ENCODE measurements at regions not wholly inside any gene's neighbourhood (a gene's known extent, or its start where the extent isn't known, plus 50 kb on each side); places are given as distances from the start of the nearest gene placed in this dataset.
"Not testable (repeated sequence)": the region's sequence is repeated elsewhere in the genome, so short reads cannot be mapped to it uniquely, and the experiment has no call there.

DNA sequence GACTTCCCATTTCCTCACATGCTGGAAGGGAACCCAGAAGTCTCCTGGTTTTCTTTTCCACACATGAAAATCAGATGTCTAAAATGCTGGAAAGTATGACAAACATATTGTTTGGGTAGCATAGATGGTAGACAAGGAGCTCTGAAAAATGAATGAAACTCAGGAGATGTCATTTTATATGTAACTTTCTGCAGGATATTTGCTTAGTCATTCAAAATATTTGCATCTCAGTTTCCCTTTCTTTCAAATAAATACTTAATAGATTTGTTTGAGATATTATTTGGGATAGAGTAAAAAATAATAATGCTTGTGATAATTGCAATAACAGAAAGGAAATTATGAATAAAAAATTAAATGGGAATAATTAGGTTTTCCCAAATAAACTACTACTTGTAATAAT is 298.9 kb upstream of the ADARB2 start:
- DNase-seq (ENCODE audit: low read depth), result no peak
- no peak overlapping the region for H3K4me3 ChIP-seq (ENCODE audit: low read length)
- TF ChIP-seq, protein P1, sequence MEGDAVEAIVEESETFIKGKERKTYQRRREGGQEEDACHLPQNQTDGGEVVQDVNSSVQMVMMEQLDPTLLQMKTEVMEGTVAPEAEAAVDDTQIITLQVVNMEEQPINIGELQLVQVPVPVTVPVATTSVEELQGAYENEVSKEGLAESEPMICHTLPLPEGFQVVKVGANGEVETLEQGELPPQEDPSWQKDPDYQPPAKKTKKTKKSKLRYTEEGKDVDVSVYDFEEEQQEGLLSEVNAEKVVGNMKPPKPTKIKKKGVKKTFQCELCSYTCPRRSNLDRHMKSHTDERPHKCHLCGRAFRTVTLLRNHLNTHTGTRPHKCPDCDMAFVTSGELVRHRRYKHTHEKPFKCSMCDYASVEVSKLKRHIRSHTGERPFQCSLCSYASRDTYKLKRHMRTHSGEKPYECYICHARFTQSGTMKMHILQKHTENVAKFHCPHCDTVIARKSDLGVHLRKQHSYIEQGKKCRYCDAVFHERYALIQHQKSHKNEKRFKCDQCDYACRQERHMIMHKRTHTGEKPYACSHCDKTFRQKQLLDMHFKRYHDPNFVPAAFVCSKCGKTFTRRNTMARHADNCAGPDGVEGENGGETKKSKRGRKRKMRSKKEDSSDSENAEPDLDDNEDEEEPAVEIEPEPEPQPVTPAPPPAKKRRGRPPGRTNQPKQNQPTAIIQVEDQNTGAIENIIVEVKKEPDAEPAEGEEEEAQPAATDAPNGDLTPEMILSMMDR (conservative IDR thresholded peaks at IDR 0.05; ENCODE audit: low read length), result no peak

DNA sequence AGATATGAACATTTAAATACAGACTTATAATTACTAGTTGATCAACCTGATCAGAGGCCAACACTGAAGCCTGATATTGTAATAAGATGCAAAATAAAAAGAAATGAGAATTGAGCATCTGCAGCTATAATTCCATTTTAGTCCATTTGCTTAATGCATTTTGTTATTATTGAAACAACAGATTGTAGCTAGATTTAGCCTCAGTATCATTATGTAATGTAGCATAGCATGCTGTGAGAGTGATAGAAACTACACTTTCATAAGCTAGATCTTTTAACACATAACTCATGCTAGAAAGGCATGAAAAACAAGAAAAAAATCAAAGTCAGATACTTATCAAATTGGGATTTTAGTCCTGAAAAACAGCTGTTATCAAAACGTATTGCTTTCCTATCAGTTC is 292.7 kb upstream of the ADARB2 start:
- no peak for DNase-seq (ENCODE audit: low read depth)
- H3K4me3 ChIP-seq (ENCODE audit: low read length), result no peak overlapping the region
- TF ChIP-seq, protein P1 (conservative IDR thresholded peaks at IDR 0.05; ENCODE audit: low read length), result no peak

DNA sequence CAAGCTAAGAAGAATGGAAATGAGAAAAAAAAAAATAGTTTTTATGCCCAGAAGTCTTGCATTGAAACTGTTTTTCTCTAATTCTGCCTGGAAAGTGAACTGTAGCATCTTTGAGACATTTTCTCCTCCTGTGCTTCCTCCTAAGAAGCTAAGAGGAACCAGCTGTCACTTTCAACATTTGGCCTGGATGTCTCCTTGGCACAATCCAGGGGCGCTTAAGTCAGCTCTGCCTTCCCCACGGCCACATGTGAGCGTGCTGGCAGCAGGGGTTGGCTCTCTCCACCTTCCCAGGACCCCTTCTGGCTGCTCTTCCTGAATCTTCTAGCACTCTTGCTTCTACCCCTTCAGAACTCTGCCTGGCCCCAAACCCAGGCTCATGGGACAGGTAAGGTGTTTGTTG is 289.6 kb upstream of the ADARB2 start:
- no peak for DNase-seq (ENCODE audit: low read depth)
- no peak overlapping the region for H3K4me3 ChIP-seq (ENCODE audit: low read length)
- TF ChIP-seq, protein P1 (conservative IDR thresholded peaks at IDR 0.05; ENCODE audit: low read length), result no peak

DNA sequence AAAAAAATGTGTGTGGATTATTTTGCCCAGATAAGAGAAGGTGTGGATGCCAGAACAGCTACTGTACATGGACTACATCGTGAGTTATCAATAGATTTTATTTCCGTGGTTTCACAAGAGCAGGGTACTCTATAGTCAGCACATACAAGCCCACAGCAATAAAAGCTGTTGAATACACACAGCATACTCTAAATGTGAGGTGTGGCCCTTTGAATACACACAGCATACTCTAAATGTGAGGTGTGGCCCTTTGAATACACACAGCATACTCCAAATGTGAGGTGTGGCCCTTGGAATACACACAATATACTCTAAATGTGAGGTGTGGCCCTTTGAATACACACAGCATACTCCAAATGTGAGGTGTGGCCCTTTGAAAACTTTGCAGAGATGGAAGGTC is 287.4 kb upstream of the ADARB2 start:
- H3K4me3 ChIP-seq (ENCODE audit: low read length); DNase-seq (ENCODE audit: low read depth): not testable (repeated sequence)

DNA sequence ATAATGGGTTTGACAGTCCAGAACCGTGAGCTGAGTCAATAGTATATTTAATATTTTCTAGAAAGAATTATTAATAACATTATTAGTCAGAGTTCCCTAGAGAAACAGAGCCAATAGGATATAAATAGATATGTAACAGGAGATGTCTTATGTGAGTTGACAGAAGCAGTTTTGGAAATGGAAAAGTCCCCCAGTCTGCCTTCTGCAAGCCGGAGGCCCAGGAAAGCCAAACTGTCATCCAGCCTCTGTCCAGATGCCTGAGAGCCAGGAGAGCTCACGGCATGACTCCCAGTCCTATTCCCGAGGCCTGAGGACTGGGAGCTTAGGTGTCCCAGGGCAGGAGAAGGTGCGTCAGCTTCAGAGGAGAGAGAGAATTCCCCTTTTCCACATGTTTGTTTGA is 286.4 kb upstream of the ADARB2 start:
- TF ChIP-seq, protein P1 (conservative IDR thresholded peaks at IDR 0.05; ENCODE audit: low read length), result no peak
- no peak for DNase-seq (ENCODE audit: low read depth)
- no peak overlapping the region for H3K4me3 ChIP-seq (ENCODE audit: low read length)

DNA sequence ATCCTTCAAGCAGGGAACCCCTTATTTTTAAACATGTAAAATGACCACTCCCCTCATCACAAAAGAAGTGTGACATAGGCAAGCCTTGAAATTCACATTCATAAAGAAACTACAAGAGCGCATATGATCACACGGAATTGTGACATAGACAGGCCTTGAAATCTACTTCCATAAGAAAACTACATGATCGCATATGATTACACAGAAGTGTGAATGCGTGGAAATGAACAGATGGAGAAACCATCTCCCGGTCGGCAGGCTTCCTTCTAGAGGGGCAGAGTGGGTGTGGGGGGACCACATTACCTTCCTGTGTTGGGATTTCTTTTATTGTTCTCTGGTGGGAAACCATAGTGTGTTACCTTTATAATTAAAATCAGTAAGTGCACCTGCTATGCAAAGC is 285.1 kb upstream of the ADARB2 start:
- no peak for DNase-seq (ENCODE audit: low read depth)
- TF ChIP-seq, protein P1 (conservative IDR thresholded peaks at IDR 0.05; ENCODE audit: low read length), result no peak
- H3K4me3 ChIP-seq (ENCODE audit: low read length), result no peak overlapping the region

DNA sequence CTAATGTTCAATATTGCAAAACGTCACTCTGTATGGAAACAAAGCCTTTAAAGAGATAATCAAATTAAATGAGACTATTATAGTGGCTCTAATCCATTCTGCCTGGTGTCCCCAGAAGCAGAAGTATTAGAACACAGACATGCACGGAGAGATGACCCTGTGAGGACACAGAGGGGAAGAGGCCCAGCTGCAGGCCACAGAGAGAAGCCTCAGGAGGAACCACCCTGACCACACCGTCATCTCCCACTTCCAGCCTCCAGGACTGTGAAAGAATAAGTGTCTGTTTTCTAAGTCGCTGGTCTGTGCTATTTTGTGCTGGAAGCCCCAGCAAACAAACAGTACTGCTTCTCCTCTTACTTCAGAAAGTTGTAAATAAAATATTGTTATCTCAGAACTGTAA is 283.5 kb upstream of the ADARB2 start:
- no peak overlapping the region for H3K4me3 ChIP-seq (ENCODE audit: low read length)
- no peak for DNase-seq (ENCODE audit: low read depth)
- TF ChIP-seq, protein P1 (conservative IDR thresholded peaks at IDR 0.05; ENCODE audit: low read length), result no peak

DNA sequence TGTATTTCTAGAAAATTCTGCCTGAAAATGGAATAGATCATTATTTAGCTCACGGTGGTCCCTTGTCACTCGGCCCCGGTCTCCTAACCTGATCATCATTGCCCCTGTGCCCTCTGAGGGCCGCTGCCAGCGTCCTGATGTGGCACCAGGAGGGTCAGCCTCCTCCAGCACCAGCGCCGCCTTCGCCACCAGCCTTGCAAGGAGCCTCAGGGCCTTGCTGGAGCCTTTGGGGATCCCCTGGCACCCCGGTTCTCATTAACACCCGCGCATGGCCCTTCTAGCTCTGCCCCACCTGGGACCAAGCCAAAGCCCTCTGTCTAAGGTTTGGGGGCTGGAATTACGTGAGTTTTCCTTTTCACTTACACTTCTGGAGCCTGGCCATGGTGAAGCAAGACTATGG is 282.5 kb upstream of the ADARB2 start:
- DNase-seq (ENCODE audit: low read depth), result no peak
- TF ChIP-seq, protein P1 (conservative IDR thresholded peaks at IDR 0.05; ENCODE audit: low read length), result no peak
- no peak overlapping the region for H3K4me3 ChIP-seq (ENCODE audit: low read length)

All from AG10803 (cell line).